ENCODE measurements at regions not wholly inside any gene's neighbourhood (a gene's known extent, or its start where the extent isn't known, plus 50 kb on each side); places are given as distances from the start of the nearest gene placed in this dataset.
"Not testable (repeated sequence)": the region's sequence is repeated elsewhere in the genome, so short reads cannot be mapped to it uniquely, and the experiment has no call there.

DNA sequence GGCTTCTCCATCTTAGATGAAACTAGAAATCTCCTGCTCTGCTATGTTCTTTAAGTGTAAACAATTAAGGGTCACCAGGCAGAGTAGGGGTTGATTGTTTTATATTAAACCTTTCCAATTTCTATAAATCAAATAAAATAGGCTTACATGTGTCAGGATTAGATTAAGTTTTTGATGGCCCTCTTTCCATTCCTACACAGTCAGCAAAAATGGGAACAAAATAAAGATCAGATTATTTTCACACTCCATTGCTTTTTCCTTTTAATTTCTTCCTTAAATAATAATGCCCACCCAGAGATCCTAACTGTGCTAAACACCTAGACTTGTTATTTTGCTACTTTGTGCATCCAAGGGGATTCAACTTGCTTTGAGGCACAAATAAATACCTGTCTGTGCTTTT is 381.4 kb upstream of the MAGEB16 start:
- DNase-seq = no peak

DNA sequence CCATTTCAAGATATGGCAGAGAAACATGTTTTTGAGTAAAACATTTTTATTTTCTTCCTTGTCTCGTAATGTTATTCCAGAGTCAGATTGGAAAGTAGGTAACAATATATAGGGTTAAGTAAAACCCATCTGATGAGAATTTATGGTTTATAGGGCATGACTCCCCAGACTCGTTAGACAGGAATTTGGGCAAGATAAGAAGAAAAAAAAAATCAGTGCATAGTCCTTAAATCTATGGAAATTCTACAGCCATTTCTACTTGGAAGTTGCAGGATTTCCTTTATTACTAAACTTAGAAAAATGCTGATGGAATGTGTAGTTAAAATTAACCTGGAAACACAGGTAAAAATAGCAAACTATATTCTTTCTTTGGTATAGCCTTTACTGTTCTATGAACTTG is 366.1 kb upstream of the MAGEB16 start:
- DNase-seq = no peak

DNA sequence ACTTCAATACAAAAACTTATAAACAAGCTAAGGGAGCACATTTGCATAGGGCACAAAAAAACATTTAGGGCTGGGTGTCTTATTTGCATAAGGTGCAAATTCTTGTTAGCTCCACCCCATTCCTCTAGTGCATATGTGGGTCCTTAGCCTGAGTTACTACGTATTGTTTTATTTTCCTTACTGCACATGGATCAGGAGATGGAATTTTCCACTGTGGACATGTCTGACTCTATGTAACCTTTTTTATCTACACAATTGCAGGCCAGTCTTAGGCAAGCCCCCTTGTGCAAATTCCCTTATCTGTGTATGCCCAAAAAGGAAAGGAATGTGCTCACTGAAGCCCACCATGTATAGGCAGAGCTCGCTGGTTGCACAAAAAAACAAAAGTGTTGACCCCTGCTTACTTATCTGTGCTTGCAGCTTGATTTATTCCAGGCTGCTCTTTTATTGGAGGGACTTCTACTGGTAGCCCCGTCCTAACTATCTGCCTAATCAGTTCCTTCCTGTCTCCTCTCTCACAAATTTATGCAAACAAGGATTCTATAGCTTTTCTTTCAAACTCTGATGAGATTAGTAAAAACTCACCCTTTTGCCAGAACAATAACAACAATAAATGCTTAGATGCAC is 359.0 kb upstream of the MAGEB16 start:
- peak in 1 of 2 experiments; percentile 2 for DNase-seq

DNA sequence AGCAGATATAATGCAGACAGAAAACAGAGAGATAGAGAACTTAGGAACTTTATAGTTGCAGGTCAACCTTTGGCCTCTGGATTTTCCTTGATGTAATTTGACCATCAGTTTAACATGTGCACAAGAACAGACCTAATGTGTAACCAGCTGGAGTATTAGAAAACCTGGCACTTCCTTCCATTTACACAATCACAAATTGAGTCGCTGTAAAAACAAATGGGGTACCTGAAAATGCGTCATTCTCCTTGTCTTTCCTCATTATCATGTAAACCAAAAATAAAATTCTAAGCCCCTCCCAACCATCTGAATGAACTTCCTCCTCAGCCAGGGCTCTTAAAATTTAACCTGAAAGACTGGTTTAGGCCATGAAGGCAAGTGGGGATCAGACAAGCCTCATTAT is 358.4 kb upstream of the MAGEB16 start:
- no peak for DNase-seq

DNA sequence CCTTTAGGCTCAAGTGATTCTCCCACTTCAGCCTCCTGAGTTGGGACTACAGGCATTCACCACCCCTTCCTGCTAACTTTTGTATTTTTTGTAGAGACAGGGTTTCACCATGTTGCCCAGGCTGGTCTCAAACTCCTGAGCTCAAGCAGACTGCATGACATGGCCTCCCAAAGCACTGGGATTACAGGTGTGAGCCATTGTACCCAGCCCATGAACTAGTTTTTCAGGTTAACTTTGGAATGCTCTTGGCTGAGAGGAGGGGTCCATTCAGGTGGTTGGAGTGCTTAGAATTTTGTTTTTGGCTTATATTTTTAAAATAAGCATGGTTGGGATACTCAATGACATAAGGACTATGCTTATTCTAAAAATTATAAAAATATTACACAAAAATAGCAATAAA is 355.7 kb upstream of the MAGEB16 start:
- no peak for DNase-seq

DNA sequence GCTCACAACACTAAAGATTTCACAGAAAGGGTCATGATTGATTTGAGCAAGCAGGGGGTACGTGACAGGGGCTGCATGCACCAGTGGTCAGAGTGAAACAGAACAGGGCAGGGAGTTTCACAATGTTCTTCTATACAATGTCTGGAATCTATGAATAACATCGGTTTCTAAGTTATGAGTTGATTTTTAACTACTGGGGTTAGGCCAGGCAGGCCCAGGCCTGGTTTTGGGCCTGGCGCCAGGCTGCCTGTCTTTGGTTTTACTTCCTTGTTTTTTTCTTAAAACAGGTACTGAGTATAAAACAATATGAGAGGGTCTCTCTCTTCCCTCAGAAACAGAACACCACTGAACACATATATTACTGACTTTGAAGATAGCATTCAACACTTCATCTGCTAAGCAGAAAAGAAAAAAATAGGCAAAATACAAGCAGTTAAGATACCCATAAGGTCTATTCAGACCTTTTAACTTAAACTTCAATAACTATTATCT is 355.0 kb upstream of the MAGEB16 start:
- not testable (repeated sequence) for DNase-seq

DNA sequence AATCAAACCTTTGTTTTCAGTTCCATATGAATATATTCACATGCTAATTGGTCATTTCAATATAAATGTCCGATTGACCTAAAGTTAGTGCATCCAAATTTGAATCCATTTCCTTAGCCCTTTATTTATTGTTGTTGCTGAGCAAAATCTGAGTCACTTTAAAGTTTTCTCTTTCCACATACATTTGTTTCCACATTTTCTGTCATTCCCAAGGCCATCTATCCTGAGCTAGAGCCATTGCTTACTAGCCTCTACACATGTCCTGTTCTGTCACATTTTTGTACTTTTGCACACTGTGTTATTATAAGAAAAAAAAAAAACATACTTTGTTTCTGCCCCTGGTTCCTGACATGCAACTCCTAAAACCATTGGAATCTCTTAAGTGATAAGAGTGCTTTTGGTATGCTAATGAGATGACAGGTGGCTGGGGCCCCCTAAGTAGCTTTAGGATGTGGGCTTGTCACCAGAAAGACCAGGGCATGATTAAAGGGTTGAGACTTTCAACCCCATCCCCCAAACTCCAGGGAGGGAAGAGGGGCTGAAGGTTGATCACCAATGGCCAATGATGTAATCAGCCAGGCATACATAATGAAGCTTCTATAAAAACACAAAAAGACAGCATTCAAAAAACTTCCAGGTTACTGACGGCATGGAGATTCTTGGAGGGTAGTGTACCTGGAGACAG is 353.3 kb upstream of the MAGEB16 start:
- DNase-seq = no peak

DNA sequence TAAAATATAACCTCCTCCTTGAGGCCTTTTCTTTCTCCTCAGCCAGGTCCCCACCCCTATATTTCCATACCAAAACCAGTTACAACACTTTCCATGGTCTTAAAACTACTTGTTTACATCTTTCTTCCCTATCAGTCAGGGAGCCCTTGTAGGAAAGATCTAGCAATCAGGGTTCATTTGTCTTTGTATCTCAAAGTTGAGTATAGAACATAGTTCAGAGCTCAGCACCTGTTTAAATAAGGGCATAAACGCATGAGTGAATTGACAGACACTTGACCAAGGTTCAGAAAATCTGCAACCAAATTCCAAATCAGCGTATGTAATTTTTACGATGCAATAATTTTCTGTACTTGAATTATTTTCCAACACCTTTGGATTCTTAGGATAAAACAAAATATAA is 352.2 kb upstream of the MAGEB16 start:
- no peak for DNase-seq

DNA sequence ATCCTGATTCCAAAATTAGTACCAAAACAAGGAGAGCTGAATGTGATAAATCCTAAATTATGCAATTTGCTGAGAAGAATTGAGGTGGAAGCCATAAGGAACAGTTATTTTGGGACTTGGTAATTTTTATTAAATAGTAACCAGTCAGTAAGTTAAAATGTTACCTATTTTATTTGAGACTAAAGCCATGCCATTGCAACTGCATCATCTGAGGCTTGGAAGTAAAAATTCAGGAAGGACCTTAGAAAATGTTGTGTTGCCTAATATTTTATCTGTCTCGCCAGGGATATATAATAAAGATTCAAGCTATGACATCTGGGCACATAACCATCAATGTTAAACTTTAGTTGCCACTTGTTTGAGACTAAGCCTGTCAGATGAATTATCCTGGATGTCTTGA is 341.3 kb upstream of the MAGEB16 start:
- no peak for DNase-seq

DNA sequence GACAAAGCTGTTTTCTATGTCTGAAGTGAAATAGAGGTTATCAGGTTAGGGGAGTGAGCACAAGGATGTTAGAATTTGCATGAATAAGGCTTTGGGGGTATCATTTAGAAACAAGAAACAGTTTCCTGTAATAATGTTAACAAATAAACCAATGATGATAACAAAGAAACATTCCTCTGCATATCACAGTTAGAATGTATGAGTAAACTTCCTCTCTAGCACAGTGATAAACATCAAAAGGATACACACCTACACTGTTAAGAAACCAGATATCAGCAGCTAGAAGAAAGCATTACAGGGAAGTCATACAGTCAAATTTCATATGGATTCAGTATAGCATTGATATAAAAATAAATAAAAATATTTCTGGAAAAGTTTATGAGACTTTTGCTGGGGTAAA is 340.0 kb upstream of the MAGEB16 start:
- no peak for DNase-seq

DNA sequence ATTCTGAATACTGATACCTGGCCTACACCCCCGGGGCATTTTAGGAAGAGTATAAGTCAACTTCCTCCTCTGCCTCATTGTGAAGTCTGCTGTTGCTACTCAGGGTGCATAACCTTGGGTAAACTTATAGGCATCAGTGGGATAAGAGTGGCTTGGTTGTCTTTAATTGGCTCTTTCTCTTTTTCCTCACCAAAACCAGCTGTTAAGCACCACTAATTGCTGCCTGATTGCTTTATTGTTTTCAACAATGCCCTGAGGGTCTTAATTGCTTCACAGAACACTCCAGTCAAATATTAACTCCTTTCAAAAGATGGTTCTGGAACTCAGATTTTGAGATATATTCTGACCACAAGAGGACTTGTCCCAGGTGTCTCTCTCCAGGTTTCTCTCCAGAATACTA is 337.0 kb upstream of the MAGEB16 start:
- no peak for DNase-seq

DNA sequence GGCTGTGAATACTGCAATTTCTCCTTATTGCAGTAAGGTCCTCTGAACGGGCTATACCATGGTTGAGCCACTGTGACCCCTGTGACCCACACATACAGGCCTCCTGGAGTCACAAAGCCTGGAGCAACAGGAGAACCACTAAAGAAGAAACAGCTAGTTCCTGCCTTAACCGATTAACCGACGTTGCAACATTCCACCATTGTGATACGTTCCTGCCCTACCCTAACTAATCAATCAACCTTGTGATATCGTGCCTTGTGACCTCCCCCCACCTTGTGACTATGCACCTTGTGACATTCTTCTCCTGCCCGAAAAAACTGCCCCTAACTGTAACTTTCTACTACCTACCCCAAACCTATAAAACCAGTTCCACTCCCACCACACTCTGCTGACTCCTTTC is 301.5 kb upstream of the MAGEB16 start:
- DNase-seq = not testable (repeated sequence)

DNA sequence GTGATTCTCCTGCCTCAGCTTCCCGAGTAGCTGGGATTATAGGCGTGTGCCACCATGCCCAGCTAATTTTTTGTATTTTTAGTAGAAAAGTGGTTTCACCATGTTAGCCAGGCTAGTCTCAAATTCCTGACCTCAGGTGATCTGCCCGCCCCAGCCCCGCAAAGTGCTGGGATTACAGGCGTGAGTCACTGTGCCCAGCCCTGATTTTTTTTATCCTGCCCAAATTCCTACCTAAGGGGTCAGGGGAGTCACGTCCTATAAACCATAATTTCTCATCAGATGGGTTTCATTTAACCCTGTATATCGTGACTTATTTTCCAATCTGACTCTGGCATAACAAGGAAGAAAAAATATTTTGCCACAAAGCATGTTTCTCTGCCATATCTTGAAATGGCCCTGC is 300.7 kb upstream of the MAGEB16 start:
- DNase-seq = not testable (repeated sequence)

DNA sequence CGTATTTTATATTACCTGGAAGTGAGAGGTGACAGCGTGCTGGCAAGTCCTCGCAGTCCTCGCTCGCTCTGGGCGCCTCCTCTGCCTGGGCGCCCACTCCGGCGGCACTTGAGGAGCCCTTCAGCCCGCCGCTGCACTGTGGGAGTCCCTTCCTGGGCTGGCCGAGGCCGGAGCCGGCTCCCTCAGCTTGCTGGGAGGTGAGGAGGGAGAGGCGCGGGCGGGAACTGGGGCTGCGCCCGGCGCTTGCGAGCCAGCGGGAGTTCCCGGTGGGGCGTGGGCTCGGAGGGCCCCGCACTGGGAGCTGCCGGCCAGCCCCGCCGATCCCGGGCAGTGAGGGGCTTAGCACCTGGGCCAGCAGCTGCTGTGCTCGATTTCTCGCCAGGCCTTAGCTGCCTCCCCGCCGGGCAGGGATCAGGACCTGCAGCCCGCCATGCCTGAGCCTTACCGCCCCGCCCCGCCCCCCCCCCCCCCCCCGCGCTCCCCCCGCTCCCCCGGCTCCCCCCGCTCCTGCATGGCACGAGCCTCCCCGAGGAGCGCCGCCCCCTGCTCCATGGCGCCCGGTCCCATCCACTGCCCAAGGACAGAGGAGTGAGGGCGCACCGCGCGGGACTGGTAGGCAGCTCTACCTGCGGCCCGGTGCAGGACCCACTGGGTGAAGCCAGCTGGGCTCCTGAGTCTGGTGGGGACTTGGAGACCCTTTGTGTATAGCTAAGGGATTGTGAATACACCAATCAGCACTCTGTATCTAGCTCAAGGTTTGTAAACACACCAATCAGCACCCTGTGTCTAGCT is 298.9 kb upstream of the MAGEB16 start:
- no peak for DNase-seq

DNA sequence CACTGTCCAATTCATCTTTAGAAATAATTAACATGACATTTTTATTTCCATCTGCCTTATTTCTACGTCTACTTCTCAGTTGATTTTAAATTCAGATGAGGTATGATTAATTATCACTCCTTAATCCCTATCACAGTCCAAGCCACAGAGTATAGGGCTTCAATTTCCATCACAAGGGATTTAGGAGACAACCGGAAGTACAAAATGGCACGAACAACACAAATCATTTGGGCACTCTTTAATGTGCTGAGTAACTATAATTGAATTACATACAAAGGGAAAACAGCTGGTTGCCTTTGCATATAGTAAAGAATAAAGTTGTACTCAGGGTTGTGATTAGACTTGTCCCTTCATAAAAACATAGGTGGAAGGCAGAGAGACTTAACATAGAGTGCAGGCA is 290.4 kb upstream of the MAGEB16 start:
- DNase-seq = no peak

DNA sequence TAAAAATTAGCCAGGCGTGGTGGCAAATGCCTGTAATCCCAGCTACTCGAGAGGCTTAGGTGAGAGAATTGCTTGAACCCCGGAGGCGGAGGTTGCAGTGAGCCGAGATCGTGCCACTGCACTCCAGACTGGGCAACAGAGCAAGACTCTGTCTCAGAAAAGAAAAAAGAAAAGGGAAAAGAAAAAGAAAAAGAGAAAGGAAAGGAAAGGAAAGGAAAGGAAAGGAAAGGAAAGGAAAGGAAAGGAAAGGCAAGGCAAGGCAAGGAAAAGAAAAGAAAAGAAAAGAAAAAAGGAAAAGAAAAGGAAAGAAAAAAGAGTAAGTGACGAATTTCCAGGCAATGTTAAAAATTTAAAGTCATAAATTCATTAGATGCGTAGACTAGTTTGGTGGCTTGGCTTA is 250.1 kb upstream of the MAGEB16 start:
- not testable (repeated sequence) for DNase-seq

DNA sequence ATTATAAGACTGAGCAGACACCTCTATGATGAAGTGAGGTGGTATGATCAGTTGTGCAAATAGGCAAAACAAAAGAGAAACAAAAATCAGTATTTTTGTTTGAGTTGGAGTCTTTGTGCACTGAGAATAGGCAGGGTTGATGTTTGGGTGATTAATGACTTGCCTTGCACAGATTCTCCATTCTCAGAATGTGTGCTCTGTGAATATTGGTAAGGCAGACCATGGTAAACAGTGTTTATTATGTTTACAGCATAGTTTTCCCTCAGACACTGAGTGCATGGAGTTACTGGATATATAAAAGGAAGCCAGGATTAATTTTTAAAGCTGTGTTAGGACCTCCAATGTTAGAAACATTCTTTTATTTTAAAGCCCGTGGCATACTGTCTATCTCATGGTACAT is 240.2 kb upstream of the MAGEB16 start:
- no peak for DNase-seq

DNA sequence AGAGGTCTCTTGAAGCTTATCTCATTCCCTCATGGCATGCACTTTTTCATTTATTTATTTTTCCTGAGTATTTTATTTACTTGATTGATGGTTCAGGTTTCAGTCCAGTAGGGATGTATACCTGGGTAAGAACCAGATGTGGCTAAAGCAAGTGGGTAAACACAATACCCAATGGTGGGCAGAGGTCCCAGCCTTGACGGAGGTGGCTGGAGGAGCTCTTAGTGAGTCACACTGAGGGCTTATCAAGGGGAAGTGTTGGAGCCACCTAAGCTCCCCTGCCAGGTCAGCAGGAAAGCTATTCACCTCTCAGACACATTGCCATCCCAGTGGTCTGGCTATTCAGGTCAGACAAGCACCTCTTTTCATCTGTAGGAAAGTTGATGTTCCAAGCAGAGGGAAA is 236.2 kb upstream of the MAGEB16 start:
- no peak for DNase-seq

DNA sequence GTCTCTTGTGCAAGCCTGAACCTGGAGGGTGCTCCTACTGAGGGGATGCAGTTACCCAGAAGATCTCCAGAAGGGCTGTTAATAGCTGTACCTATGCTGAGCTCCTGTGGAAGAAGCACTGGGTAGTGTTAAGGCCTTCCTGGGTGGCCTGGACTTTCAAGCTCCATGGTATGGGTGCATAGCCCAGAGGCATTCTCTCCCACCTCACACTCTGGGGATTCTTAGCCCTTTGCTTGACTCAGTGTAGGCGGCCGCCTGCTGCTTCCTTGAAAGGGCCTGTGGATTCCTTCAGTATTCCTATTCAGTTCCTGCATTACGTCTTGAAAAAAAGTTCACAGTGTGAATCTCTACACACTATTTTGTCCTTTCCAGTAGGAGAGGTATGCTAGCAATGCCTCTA is 235.7 kb upstream of the MAGEB16 start:
- DNase-seq = no peak

DNA sequence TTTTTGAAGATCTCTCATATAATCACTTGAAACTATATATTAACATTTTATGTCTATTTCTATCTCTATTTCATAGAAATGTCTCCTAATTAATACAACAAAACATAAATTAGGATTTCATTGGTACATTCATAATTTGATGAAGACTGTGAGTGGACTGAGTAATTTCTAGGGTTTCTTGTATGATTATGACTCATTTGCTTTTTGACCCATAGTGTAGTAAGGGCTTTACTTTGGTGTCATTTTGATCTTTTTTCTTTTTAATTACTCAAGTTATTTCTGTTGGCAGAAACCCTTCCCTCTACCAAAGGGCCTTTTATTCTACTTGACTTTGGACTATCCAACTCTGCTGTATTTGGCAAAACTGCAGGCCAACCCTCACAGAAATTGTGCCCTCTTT is 207.9 kb upstream of the MAGEB16 start:
- no peak for DNase-seq

DNA sequence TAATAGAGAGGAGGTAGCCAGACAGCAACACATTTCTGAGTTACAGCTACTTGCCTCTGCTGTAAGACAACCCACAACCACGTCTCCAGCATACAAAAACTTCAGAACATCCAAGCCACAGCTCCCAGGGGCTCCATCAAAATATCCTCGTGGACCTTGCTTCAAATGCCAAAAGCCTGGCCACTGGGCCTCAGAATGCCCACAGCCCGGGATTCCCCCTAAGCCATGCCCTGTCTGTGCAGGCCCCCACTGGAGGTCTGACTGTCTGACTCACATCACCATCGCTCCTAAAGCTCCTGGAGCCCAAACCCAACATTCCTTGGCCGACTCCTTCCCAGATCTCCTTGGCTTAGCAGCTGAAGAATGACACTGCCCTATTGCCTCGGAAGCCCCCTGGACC is 186.6 kb upstream of the MAGEB16 start:
- not testable (repeated sequence) for DNase-seq

DNA sequence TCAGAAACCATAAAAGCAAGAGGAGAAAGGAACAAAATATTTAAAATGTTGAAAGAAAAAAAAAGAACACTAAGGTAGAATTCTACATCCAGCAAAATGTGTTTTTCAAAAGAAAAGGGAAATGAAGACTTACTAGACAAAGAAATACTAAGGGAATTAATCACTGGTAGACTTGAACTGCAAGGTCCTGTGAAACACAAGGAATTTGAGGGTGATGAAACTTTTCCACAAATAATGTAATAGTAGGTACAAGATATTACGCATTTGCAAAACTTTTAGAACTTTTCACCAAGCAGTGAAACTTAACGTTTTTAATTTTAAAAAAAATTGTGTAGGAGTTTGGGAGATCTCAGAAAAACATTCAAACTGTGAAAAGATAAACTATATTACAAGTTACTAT is 180.3 kb upstream of the MAGEB16 start:
- DNase-seq = no peak

DNA sequence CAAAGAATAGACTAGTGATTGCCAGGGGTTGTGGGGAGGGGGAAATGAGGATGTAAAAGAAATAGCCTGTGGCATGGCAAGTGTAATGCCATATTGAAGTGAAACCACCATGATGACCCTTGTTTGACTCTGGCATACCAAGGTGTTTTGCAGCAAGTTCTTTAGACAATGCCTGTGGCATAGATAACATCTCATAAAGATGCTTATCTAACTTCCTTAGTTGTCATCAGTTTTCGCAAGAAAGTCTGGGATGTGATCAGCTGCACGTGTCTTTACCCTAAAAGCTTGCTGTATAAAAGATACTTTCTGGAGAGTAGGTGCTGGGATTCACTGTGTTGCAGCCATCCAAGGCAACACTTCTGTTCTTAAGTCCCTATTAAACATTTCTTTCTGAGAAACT is 176.1 kb upstream of the MAGEB16 start:
- DNase-seq = no peak

DNA sequence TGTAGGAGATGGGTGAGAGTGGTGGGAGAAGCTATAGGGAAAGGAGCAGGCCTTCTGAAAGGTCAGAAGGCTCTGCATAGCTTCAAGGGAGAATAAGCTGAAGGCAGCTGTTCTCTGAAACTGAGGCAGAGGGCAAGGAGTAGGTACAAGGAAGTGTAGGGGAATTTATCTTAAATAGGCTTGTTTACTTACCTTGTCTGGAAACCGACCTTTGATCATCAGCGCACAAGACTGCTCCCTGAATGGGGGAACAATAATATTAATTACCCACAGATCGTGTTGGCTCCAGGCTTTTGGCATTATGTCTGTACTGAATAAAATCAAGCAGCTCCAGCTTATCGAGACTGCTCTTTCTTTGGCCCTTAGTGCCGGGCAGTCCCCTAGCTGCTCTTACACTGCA is 175.5 kb upstream of the MAGEB16 start:
- DNase-seq = no peak
